Neural cell (in vitro differentiated cells): ENCODE measurements at regions not wholly inside any gene's neighbourhood (a gene's known extent, or its start where the extent isn't known, plus 50 kb on each side); places are given as distances from the start of the nearest gene placed in this dataset.
"Not testable (repeated sequence)": the region's sequence is repeated elsewhere in the genome, so short reads cannot be mapped to it uniquely, and the experiment has no call there.

Experiments used
- EZH2 ChIP-seq: fragments of 200-600, 300-800 bp; shearing (Covaris generic), sonication (generic); IDR thresholded peaks from 2 replicates; pipeline ENCODE4 v1.6.1; 2014; ENCODE audit warnings: antibody characterized with exemption, low read length, borderline replicate concordance, mild to moderate bottlenecking; ENCODE audit not compliant: insufficient read depth, poor library complexity, severe bottlenecking
- POLR2AphosphoS5 ChIP-seq: IDR thresholded peaks from 2 replicates; pipeline ENCODE4 v1.6.1; 2012
- RAD21 ChIP-seq: fragments of 450-650 bp; conservative IDR thresholded peaks from 2 replicates; pipeline ENCODE4 v1.6.1; 2014; ENCODE audit warnings: antibody characterized with exemption, mild to moderate bottlenecking, moderate library complexity
- SMC3 ChIP-seq: fragments of 450-650 bp; conservative IDR thresholded peaks from 2 replicates; pipeline ENCODE4 v1.6.1; 2014; ENCODE audit warnings: antibody characterized with exemption, mild to moderate bottlenecking, moderate library complexity; ENCODE audit not compliant: poor library complexity
- TAF1 ChIP-seq: IDR thresholded peaks from 2 replicates; pipeline ENCODE4 v1.6.1; 2012; ENCODE audit warnings: low read depth
- TF ChIP-seq, protein P1 (sequence below): fragments of 450-650 bp; IDR thresholded peaks from 2 replicates; pipeline ENCODE4 v1.5.1; 2014; ENCODE audit warnings: antibody characterized with exemption, mild to moderate bottlenecking, moderate library complexity; ENCODE audit not compliant: poor library complexity, severe bottlenecking
- TF ChIP-seq, protein P2 (sequence below): IDR thresholded peaks from 2 replicates; pipeline ENCODE4 v1.6.1; 2012; ENCODE audit warnings: borderline replicate concordance

DNA sequence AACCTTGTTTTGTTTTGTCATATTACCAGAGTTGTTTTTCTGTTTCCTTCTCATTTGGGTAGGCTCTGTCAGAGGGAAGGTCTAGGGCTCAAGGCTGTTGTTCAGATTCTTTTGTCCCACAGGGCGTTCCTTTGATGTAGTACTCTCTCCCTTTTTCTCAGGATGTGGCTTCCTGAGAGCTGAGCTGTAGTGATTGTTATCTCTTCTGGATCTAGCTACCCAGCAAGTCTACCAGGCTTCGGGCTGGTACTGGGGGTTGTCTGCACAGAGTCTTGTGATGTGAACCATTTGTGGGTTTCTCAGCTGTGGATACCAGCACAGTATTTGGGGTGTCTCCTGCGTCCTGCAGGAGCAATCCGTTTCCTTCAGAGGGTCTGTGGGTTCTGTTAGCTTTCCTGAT lies 74.2 kb upstream of the GNG12 start:
- TF ChIP-seq POLR2AphosphoS5, EZH2, SMC3, RAD21, TAF1: not testable (repeated sequence)
- TF ChIP-seq, protein P1, sequence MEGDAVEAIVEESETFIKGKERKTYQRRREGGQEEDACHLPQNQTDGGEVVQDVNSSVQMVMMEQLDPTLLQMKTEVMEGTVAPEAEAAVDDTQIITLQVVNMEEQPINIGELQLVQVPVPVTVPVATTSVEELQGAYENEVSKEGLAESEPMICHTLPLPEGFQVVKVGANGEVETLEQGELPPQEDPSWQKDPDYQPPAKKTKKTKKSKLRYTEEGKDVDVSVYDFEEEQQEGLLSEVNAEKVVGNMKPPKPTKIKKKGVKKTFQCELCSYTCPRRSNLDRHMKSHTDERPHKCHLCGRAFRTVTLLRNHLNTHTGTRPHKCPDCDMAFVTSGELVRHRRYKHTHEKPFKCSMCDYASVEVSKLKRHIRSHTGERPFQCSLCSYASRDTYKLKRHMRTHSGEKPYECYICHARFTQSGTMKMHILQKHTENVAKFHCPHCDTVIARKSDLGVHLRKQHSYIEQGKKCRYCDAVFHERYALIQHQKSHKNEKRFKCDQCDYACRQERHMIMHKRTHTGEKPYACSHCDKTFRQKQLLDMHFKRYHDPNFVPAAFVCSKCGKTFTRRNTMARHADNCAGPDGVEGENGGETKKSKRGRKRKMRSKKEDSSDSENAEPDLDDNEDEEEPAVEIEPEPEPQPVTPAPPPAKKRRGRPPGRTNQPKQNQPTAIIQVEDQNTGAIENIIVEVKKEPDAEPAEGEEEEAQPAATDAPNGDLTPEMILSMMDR: not testable (repeated sequence)
- TF ChIP-seq, protein P2, sequence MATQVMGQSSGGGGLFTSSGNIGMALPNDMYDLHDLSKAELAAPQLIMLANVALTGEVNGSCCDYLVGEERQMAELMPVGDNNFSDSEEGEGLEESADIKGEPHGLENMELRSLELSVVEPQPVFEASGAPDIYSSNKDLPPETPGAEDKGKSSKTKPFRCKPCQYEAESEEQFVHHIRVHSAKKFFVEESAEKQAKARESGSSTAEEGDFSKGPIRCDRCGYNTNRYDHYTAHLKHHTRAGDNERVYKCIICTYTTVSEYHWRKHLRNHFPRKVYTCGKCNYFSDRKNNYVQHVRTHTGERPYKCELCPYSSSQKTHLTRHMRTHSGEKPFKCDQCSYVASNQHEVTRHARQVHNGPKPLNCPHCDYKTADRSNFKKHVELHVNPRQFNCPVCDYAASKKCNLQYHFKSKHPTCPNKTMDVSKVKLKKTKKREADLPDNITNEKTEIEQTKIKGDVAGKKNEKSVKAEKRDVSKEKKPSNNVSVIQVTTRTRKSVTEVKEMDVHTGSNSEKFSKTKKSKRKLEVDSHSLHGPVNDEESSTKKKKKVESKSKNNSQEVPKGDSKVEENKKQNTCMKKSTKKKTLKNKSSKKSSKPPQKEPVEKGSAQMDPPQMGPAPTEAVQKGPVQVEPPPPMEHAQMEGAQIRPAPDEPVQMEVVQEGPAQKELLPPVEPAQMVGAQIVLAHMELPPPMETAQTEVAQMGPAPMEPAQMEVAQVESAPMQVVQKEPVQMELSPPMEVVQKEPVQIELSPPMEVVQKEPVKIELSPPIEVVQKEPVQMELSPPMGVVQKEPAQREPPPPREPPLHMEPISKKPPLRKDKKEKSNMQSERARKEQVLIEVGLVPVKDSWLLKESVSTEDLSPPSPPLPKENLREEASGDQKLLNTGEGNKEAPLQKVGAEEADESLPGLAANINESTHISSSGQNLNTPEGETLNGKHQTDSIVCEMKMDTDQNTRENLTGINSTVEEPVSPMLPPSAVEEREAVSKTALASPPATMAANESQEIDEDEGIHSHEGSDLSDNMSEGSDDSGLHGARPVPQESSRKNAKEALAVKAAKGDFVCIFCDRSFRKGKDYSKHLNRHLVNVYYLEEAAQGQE: not testable (repeated sequence)
